ENCODE measurements at regions not wholly inside any gene's neighbourhood (a gene's known extent, or its start where the extent isn't known, plus 50 kb on each side); places are given as distances from the start of the nearest gene placed in this dataset.

DNA sequence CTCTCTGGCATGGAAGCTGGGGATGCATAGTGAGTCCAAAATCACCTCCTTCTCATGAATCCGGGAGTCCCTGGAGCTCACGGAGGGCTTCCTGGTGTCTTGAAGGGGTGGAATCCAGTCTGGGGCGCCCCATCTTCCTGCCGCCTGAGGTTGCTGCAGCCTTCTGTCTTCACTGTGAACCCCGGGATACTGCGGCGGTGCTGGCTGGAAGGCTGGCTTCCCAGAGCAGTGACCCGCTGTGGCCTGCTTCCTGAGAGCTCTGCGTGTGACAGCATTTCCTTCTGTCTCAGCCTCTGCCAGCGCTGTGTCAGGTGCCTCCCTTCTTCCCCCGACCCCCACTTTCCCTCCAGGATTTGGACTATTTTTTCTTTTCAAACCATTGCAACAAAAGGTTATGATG lies 98.8 kb upstream of the STOX2 start:
- no peaks in the 10 kb centered on the region for H3K4me1 ChIP-seq (ENCODE audit: control insufficient read depth, insufficient read depth, low read length)
- H3K27me3 Mint-ChIP-seq (ENCODE audit: insufficient read depth) = peaks cover 10% of the 10 kb centered on the region
- no peak for DNase-seq
- peaks cover 4% of the 10 kb centered on the region for H3K27me3 ChIP-seq (ENCODE audit: control insufficient read depth, insufficient read depth, low read length, poor library complexity, severe bottlenecking)
- TF ChIP-seq CTCF (conservative IDR thresholded peaks at IDR 0.05) = no peak
- H3K27ac ChIP-seq (ENCODE audit: low read depth, low read length) = no peak overlapping the region
- 91 to 92% methylated on average over 9 to 11 of the region's 11 CpGs for WGBS, 2 experiments (ENCODE audit: insufficient coverage in 1 of 2, insufficient read length in 1 of 2)
- H3K9me3 Mint-ChIP-seq = peaks cover 4% of the 10 kb centered on the region
- no peak overlapping the region for H3K27ac Mint-ChIP-seq
- H3K36me3 Mint-ChIP-seq (ENCODE audit: low read depth) = no peaks in the 10 kb centered on the region
- no peak overlapping the region for H3K4me3 Mint-ChIP-seq
- H3K36me3 ChIP-seq (ENCODE audit: control insufficient read depth, insufficient read depth, low read length) = no peaks in the 10 kb centered on the region
- no peak overlapping the region for H3K4me3 ChIP-seq (ENCODE audit: low read length)
- H3K9ac ChIP-seq (ENCODE audit: extremely low read depth, low read length, poor library complexity, severe bottlenecking) = no peak overlapping the region
- no peaks in the 10 kb centered on the region for H3K9me3 ChIP-seq (ENCODE audit: control insufficient read depth, low read length)
- peaks cover 12% of the 10 kb centered on the region for H3K4me1 Mint-ChIP-seq

DNA sequence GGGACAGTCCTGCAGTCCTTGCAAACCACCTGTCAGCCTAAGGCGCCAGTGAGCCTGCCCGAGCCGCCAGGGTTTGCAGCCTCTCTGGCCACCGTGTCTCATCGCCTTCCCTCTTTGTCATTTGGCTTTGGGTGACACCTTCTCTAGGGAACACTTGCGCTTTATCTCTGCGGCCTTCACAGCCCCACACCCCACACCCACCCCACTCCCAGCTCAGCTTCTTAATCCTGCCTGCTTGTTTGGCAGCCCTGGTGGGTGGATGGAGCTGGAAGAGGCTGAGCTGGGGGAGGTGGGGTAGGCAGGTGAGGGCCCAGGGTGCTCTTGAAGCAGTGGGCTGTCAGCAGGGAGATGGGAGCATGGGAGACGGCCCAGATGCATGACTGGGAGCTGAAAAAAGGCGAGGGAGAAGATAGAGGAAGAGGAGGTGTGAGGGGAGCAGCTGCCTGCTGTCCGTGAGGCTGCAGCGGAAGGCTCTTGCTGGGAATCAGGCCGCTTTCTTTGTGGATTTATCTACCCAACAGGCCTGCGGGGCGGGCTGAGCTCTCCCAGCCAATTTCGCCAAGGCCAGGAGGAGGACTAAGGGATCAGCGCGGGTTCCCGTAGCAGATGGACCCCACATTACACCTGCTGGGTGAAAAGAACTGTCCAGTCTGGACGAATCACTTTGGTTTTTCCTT lies 97.5 kb upstream of the STOX2 start:
- Histone ChIP-seq H3K4me3 (ENCODE audit: low read length) (no peak overlapping the region), H3K27ac (ENCODE audit: low read depth, low read length) (no peak overlapping the region), H3K27me3 (ENCODE audit: control insufficient read depth, insufficient read depth, low read length, poor library complexity, severe bottlenecking) (no peaks in the 10 kb centered on the region), H3K9ac (ENCODE audit: extremely low read depth, low read length, poor library complexity, severe bottlenecking) (no peak overlapping the region), H3K36me3 (ENCODE audit: control insufficient read depth, insufficient read depth, low read length) (no peaks in the 10 kb centered on the region), H3K9me3 (ENCODE audit: control insufficient read depth, low read length) (no peaks in the 10 kb centered on the region), H3K4me1 (ENCODE audit: control insufficient read depth, insufficient read depth, low read length) (no peaks in the 10 kb centered on the region)
- Mint-ChIP-seq H3K4me3 (no peak overlapping the region), H3K4me1 (peaks cover 8% of the 10 kb centered on the region), H3K36me3 (ENCODE audit: low read depth) (no peaks in the 10 kb centered on the region), H3K9me3 (peaks cover 4% of the 10 kb centered on the region), H3K27me3 (ENCODE audit: insufficient read depth) (peaks cover 6% of the 10 kb centered on the region), H3K27ac (no peak overlapping the region)
- WGBS, 2 experiments (ENCODE audit: insufficient coverage in 1 of 2, insufficient read length in 1 of 2) = 85 to 89% methylated on average over 15 to 19 of the region's 19 CpGs
- TF ChIP-seq CTCF (conservative IDR thresholded peaks at IDR 0.05) = no peak
- no peak for DNase-seq

- no peaks in the 10 kb centered on the region for H3K36me3 Mint-ChIP-seq (ENCODE audit: low read depth)
- no peaks in the 10 kb centered on the region for H3K9me3 ChIP-seq (ENCODE audit: control insufficient read depth, low read length)
- no peak overlapping the region for H3K27ac ChIP-seq (ENCODE audit: low read depth, low read length)
- peaks cover 8% of the 10 kb centered on the region for H3K4me1 Mint-ChIP-seq
- DNase-seq = peak; percentile 65
- no peak for TF ChIP-seq CTCF (conservative IDR thresholded peaks at IDR 0.05)
- no peaks in the 10 kb centered on the region for H3K4me1 ChIP-seq (ENCODE audit: control insufficient read depth, insufficient read depth, low read length)
- H3K27ac Mint-ChIP-seq = no peak overlapping the region
- no peak overlapping the region for H3K9ac ChIP-seq (ENCODE audit: extremely low read depth, low read length, poor library complexity, severe bottlenecking)
- peaks cover 2% of the 10 kb centered on the region for H3K27me3 Mint-ChIP-seq (ENCODE audit: insufficient read depth)
- peaks cover 4% of the 10 kb centered on the region for H3K9me3 Mint-ChIP-seq
- 85 to 92% methylated on average over 9 of the region's 9 CpGs for WGBS, 2 experiments (ENCODE audit: insufficient coverage in 1 of 2, insufficient read length in 1 of 2)
- no peaks in the 10 kb centered on the region for H3K27me3 ChIP-seq (ENCODE audit: control insufficient read depth, insufficient read depth, low read length, poor library complexity, severe bottlenecking)
- no peaks in the 10 kb centered on the region for H3K36me3 ChIP-seq (ENCODE audit: control insufficient read depth, insufficient read depth, low read length)
- no peak overlapping the region for H3K4me3 ChIP-seq (ENCODE audit: low read length)
- no peak overlapping the region for H3K4me3 Mint-ChIP-seq
Observed at GRCh38 chr4:183808097-183808456, 97.0 kb upstream of the STOX2 start.
